Esophagus muscularis mucosa (tissue), 3 donors: ENCODE measurements at regions not wholly inside any gene's neighbourhood (a gene's known extent, or its start where the extent isn't known, plus 50 kb on each side); places are given as distances from the start of the nearest gene placed in this dataset.

ENCODE experiments used
- CTCF ChIP-seq, 3 experiments: fragments of 200-600 bp in 2 of 3; fragments of 450-650 bp in 1 of 3; sonication (generic) in 2 of 3; IDR thresholded peaks; one replicate each; pipeline ENCODE4 v1.5.1; 2017 to 2019; ENCODE audit warnings: antibody characterized with exemption in 3 of 3, mild to moderate bottlenecking in 2 of 3, moderate library complexity in 1 of 3
- POLR2A ChIP-seq: fragments of 450-650 bp; IDR thresholded peaks from one replicate; pipeline ENCODE4 v1.6.1; 2017; ENCODE audit warnings: antibody characterized with exemption, moderate library complexity, mild to moderate bottlenecking, low read depth
- POLR2AphosphoS5 ChIP-seq, 2 donors: sonication (generic); formaldehyde crosslinking; IDR thresholded peaks; one replicate each; pipeline ENCODE4 v1.6.1; 2017; ENCODE audit warnings: antibody characterized with exemption in 2 of 2

DNA sequence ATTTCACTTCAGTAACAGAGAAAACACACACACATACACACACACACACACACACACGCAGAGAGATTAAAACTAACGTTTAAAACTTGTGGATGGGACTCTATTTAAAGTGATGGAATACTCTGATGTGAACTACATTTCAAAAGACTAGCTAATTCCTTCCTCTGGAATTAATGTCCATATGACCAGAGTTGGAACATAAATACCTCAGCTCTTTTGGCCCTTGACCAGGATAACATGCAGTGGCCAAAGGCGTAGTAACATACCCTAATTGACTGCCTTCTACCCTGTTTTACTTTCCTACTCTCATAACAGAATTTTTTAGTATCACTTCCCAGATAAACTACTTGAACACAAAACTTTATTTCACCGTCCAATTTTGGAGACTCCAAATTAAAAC lies 671.3 kb upstream of the CHAC2 start:
- TF ChIP-seq POLR2A (no peak), CTCF (IDR thresholded peaks at IDR 0.05) (no peak), POLR2AphosphoS5 (IDR thresholded peaks at IDR 0.05) (no peak)
